Colonic mucosa (tissue), 4 donors: ENCODE measurements at regions not wholly inside any gene's neighbourhood (a gene's known extent, or its start where the extent isn't known, plus 50 kb on each side); places are given as distances from the start of the nearest gene placed in this dataset.

Source experiments
- DNase-seq: peaks from one replicate; pipeline ENCODE4 v3.0.0-alpha.2; 2020
- H3K27ac ChIP-seq: fragments of 200-600 bp; one replicate; pipeline ENCODE4 v1.8.0; 2021
- H3K27me3 ChIP-seq: fragments of 200-600 bp; one replicate; pipeline ENCODE4 v1.8.0; 2021
- H3K36me3 ChIP-seq: fragments of 200-600 bp; one replicate; pipeline ENCODE4 v1.8.0; 2021
- H3K4me1 ChIP-seq: fragments of 200-600 bp; one replicate; pipeline ENCODE4 v1.8.0; 2021; ENCODE audit warnings: mild to moderate bottlenecking
- H3K4me3 ChIP-seq: fragments of 200-600 bp; one replicate; pipeline ENCODE4 v1.8.0; 2021
- H3K9ac ChIP-seq, 2 donors: one replicate each; pipeline ENCODE4 v1.7.0; 2013; ENCODE audit warnings: control low read depth in 2 of 2, low read depth in 2 of 2, low read length in 2 of 2
- H3K9me3 ChIP-seq: fragments of 200-600 bp; one replicate; pipeline ENCODE4 v1.8.0; 2021
- intact Hi-C: fragments of 100-400 bp; cut with DNase I; formaldehyde crosslinking; loops from one replicate; pipeline ENCODE4 v1.14.1; 2022
- TF ChIP-seq, protein P1 (sequence below): fragments of 200-600 bp; IDR thresholded peaks from one replicate; pipeline ENCODE4 v1.8.0; 2022; ENCODE audit warnings: antibody characterized with exemption, mild to moderate bottlenecking
- donor health status: healthy.
- donor health status: DM: no; HTN: no; CAD: no.
- donor health status: DM: no; HTN: no; CAD: no.

DNA sequence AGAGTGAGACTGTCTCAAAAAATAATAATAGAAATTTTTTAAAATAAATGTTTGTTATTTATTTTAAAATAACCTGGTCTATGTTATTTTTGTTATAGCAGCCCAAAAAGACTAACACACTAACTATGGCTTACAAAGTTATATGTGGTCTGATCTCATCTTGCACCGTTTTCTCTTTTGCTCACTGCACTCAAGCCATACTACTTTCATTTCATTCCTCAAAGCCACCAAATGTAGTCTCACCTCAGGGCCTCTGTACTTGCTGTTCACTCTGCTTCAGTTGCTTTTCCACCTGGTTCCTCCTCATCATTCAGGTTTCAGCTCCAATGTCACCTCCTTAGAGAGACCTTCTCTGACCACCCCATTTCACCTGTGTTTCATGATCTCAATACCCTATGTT lies 55.2 kb upstream of the MDM1 start:
- H3K27me3 ChIP-seq, result no peaks in the 10 kb centered on the region
- no peak for DNase-seq
- H3K9ac ChIP-seq, result no peak overlapping the region
- no peak overlapping the region for H3K4me3 ChIP-seq
- H3K36me3 ChIP-seq, result no peaks in the 10 kb centered on the region
- H3K4me1 ChIP-seq, result no peaks in the 10 kb centered on the region
- H3K27ac ChIP-seq, result no peak overlapping the region
- TF ChIP-seq, protein P1, sequence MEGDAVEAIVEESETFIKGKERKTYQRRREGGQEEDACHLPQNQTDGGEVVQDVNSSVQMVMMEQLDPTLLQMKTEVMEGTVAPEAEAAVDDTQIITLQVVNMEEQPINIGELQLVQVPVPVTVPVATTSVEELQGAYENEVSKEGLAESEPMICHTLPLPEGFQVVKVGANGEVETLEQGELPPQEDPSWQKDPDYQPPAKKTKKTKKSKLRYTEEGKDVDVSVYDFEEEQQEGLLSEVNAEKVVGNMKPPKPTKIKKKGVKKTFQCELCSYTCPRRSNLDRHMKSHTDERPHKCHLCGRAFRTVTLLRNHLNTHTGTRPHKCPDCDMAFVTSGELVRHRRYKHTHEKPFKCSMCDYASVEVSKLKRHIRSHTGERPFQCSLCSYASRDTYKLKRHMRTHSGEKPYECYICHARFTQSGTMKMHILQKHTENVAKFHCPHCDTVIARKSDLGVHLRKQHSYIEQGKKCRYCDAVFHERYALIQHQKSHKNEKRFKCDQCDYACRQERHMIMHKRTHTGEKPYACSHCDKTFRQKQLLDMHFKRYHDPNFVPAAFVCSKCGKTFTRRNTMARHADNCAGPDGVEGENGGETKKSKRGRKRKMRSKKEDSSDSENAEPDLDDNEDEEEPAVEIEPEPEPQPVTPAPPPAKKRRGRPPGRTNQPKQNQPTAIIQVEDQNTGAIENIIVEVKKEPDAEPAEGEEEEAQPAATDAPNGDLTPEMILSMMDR, result no peak
- H3K9me3 ChIP-seq, result no peaks in the 10 kb centered on the region
- intact Hi-C loops, result no loop called here

DNA sequence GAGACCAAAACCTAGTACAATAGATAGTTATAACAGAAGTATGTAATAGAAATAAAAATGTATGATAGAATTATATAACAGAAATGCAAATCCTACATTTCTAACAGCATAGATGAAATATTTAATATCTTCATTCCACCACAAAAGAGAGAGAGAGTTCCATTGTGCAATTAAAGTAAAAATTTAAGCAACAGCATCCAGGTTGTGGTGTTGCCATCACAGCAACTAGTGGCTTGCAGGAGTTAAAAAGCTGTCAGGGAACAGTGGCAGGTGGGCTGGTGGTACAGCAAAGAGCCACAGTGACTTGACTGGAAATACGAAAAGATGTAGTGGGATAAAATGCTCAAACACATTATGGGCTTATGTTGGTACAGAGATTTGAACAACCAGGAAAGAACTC lies 57.1 kb upstream of the MDM1 start:
- Histone ChIP-seq H3K36me3 (no peaks in the 10 kb centered on the region), H3K4me1 (no peaks in the 10 kb centered on the region), H3K27ac (no peak overlapping the region), H3K9me3 (no peaks in the 10 kb centered on the region), H3K9ac (no peak overlapping the region), H3K27me3 (no peaks in the 10 kb centered on the region), H3K4me3 (no peak overlapping the region)
- TF ChIP-seq, protein P1, result no peak
- intact Hi-C loops, result no loop called here
- no peak for DNase-seq

DNA sequence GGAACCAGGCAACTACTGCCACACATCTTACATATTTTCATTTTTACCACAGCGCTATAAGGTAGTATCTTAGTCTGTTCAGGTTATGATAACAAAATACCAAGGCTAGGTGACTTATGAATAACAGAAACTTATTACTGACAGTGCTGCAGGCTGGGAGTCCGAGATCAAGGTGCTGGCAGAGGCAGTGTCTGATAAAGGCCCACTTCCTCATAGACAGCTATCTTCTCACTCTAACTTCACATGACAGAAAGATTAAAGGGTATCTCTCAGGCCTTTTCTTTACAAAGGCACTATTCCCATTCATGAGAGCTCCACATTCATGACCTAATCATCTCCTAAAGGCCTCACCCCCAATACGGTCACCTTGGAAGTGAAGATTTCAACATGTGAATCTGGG lies 59.8 kb upstream of the MDM1 start:
- Histone ChIP-seq H3K27ac (no peak overlapping the region), H3K9ac (no peak overlapping the region), H3K36me3 (no peaks in the 10 kb centered on the region), H3K4me3 (no peak overlapping the region), H3K9me3 (no peaks in the 10 kb centered on the region), H3K27me3 (no peaks in the 10 kb centered on the region), H3K4me1 (no peaks in the 10 kb centered on the region)
- TF ChIP-seq, protein P1, result no peak
- intact Hi-C loops, result no loop called here
- no peak for DNase-seq

DNA sequence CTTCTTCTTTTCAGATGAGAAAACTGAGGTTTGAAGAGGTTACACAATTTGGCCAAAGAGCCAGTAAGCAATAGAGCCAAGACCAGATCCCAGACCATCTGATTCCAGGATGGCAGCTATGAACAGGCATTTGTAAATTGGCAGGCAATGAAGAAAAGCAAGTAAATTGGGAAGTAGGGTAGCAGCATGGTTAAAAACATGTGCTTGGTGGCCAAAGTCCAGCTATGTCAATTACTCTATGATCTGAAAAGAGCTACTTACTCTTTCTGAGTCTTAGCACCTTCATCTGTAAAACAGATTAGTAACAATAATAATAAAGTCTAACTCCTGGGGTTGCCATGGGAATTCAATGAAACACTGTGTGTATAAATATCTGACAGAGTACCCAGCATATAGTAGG lies 60.2 kb upstream of the MDM1 start:
- DNase-seq, result no peak

DNA sequence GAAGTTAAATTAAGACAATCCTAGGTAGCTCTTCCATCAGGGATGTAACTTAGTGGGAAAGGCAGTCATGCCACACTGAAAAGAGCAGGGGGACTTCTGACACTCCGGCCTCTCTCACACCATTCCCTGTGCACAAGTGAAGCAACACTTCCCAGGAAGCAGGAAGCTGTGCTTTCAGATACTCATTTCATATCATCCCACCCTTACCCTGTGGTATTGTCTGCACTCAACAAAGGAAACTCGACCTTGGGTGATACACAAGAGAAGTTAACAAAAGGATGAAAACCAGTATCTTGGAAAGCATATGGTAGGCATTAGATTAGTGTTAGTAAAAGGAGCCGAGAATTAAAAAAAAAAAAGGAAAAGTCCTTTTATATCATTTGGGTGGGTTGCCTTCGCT lies 61.3 kb upstream of the MDM1 start:
- no peaks in the 10 kb centered on the region for H3K9me3 ChIP-seq
- no peak for DNase-seq
- intact Hi-C loops, result no loop called here
- H3K27ac ChIP-seq, result no peak overlapping the region
- no peak overlapping the region for H3K9ac ChIP-seq
- TF ChIP-seq, protein P1, result no peak
- no peaks in the 10 kb centered on the region for H3K36me3 ChIP-seq
- no peaks in the 10 kb centered on the region for H3K27me3 ChIP-seq
- no peak overlapping the region for H3K4me3 ChIP-seq
- H3K4me1 ChIP-seq, result no peaks in the 10 kb centered on the region

More for the DNA sequence above, 60.2 kb upstream of the MDM1 start:
- no peaks in the 10 kb centered on the region for H3K9me3 ChIP-seq
- no peaks in the 10 kb centered on the region for H3K27me3 ChIP-seq
- H3K36me3 ChIP-seq, result no peaks in the 10 kb centered on the region
- TF ChIP-seq, protein P1, result no peak
- no peak overlapping the region for H3K9ac ChIP-seq
- H3K4me1 ChIP-seq, result no peaks in the 10 kb centered on the region
- no peak overlapping the region for H3K27ac ChIP-seq
- intact Hi-C loops, result no loop called here
- no peak overlapping the region for H3K4me3 ChIP-seq
